ENCODE measurements at regions not wholly inside any gene's neighbourhood (a gene's known extent, or its start where the extent isn't known, plus 50 kb on each side); places are given as distances from the start of the nearest gene placed in this dataset.

DNA sequence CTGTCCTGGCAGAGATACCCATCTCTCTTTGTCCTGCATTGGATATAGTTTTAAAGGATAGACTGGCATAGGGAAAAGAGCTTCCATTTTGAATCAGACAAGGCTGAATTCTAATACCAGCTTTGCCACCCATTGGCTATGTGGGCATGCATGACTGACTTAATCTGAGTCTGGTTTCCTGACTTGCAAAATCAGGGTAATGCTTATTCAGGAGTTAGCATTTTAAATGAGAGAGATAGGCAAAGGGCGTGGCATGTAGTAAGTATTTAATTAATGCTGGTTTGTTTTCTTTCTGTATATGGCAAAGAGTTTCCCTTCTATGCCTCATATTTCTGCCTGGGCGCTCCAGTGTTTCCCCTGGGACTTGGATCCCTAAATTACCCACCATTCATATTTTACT is 492.9 kb downstream of the IGSF11 start:
- TF ChIP-seq GATA3 (IDR thresholded peaks at IDR 0.05; ENCODE audit: low read depth, low read length) = no peak
- no peak for TF ChIP-seq GATA2 (IDR thresholded peaks at IDR 0.05; ENCODE audit: low read depth, low read length)
